A673 (cell line): ENCODE measurements at regions not wholly inside any gene's neighbourhood (a gene's known extent, or its start where the extent isn't known, plus 50 kb on each side); places are given as distances from the start of the nearest gene placed in this dataset.

ENCODE experiments used
- BruUV-seq: library from RNA; stranded (reverse); fragments of 400-500 nt; replicated peaks from 2 replicates; lab custom pipeline; 2021; lab: Mats Ljungman, UMichigan
- CTCF ChIA-PET: fragments of 300-600 bp; sonication (Branson Sonifier 250); formaldehyde crosslinking; loops from one replicate; lab custom pipeline; 2022; ENCODE audit warnings: antibody characterized with exemption; lab: Charles Lee
- POLR2A ChIA-PET: fragments of 300-600 bp; sonication (Branson Sonifier 250); formaldehyde crosslinking; loops from one replicate; lab custom pipeline; 2022; ENCODE audit warnings: antibody characterized with exemption; ENCODE audit not compliant: low non-redundant PET; lab: Charles Lee
- DNase-seq: peaks from one replicate; pipeline ENCODE4 v3.0.0-alpha.2; 2015; ENCODE audit warnings: low spot score
- H3K27ac ChIP-seq: fragments of 200-600 bp; sonication (generic); 2 replicates; pipeline ENCODE4 v1.5.1; 2016; ENCODE audit warnings: mixed run types, low read depth, mild to moderate bottlenecking, mixed read lengths, antibody characterized with exemption, low read length; ENCODE audit not compliant: poor library complexity, severe bottlenecking
- H3K27me3 ChIP-seq: fragments of 200-600 bp; sonication (generic); replicated peaks from 2 replicates; pipeline ENCODE4 v1.6.1; 2017; ENCODE audit warnings: mixed run types, low read depth, mild to moderate bottlenecking, mixed read lengths, antibody characterized with exemption, low read length; ENCODE audit not compliant: insufficient read depth, poor library complexity
- H3K36me3 ChIP-seq: fragments of 200-600 bp; sonication (generic); 2 replicates; pipeline ENCODE4 v1.6.1; 2016; ENCODE audit warnings: mixed run types, mild to moderate bottlenecking, mixed read lengths, antibody characterized with exemption, low read length; ENCODE audit not compliant: insufficient read depth, poor library complexity, severe bottlenecking
- H3K4me1 ChIP-seq: fragments of 200-600 bp; sonication (generic); 2 replicates; pipeline ENCODE4 v1.6.1; 2017; ENCODE audit warnings: mixed run types, mild to moderate bottlenecking, mixed read lengths, antibody characterized with exemption, low read length; ENCODE audit not compliant: insufficient read depth, poor library complexity, severe bottlenecking
- H3K4me3 ChIP-seq: fragments of 200-600 bp; sonication (generic); 2 replicates; pipeline ENCODE4 v1.5.1; 2016; ENCODE audit warnings: low read depth, mixed run types, mild to moderate bottlenecking, mixed read lengths, low read length; ENCODE audit not compliant: poor library complexity, severe bottlenecking
- H3K9me3 ChIP-seq: fragments of 200-600 bp; sonication (generic); 2 replicates; pipeline ENCODE4 v1.6.1; 2016; ENCODE audit warnings: mixed run types, low read depth, mild to moderate bottlenecking, mixed read lengths, antibody characterized with exemption, low read length; ENCODE audit not compliant: poor library complexity, severe bottlenecking
- CTCF ChIP-seq: fragments of 300-800, 200-600 bp; sonication (generic); conservative IDR thresholded peaks from 2 replicates; pipeline ENCODE4 v1.5.1; 2017; ENCODE audit warnings: low read depth, mild to moderate bottlenecking, antibody characterized with exemption, low read length, moderate library complexity, mixed read lengths
- EZH2 ChIP-seq: fragments of 200-600 bp; sonication (generic); IDR thresholded peaks from 2 replicates; pipeline ENCODE4 v1.6.1; 2017; ENCODE audit warnings: borderline replicate concordance, low read depth, mild to moderate bottlenecking, mixed read lengths, antibody characterized with exemption, low read length; ENCODE audit not compliant: poor library complexity, severe bottlenecking
- intact Hi-C: fragments of 100-400 bp; cut with micrococcal nuclease; formaldehyde crosslinking; loops from one replicate; pipeline ENCODE4 v1.10.0; 2022; ENCODE audit not compliant: unreplicated experiment

- TF ChIP-seq CTCF (no peak), EZH2 (no peak)
- BruUV-seq = no TSS peak
- ChIA-PET POLR2A (interaction anchor here (0.6 kb wide), 3 partner anchors 12 to 580 kb away, joined by 5 to 11 read pairs (median 10); no protein-coding TSS in a partner anchor), CTCF (interaction anchor here (0.6 to 0.7 kb wide), 2 partner anchors 62 to 274 kb away, joined by 6 to 8 read pairs; no protein-coding TSS in a partner anchor)
- no peak for DNase-seq
- no peaks in the 10 kb centered on the region for H3K9me3 ChIP-seq
- H3K4me3 ChIP-seq = no peak overlapping the region
- H3K4me1 ChIP-seq = peaks cover 26% of the 10 kb centered on the region
- no peak overlapping the region for H3K27ac ChIP-seq
- no peaks in the 10 kb centered on the region for H3K36me3 ChIP-seq
- no peaks in the 10 kb centered on the region for H3K27me3 ChIP-seq
- intact Hi-C loops = no loop called here
These were observed 594.0 kb upstream of the JAG1 start for GRCh38 chr20:11267762-11268335.

GRCh38 chr20:11270566-11270965 is 596.8 kb upstream of the JAG1 start:
- no TSS peak for BruUV-seq
- no peaks in the 10 kb centered on the region for H3K9me3 ChIP-seq
- DNase-seq = no peak
- ChIA-PET POLR2A (no interaction called here), CTCF (no interaction called here)
- H3K27me3 ChIP-seq = no peaks in the 10 kb centered on the region
- intact Hi-C loops = loop anchor here (5.0 to 10.0 kb wide), 5 partner anchors 63 to 1293 kb away; partner anchors contain the start of gene JAG1
- no peak overlapping the region for H3K27ac ChIP-seq
- peaks cover 39% of the 10 kb centered on the region for H3K4me1 ChIP-seq
- no peaks in the 10 kb centered on the region for H3K36me3 ChIP-seq
- H3K4me3 ChIP-seq = no peak overlapping the region
- no peak for TF ChIP-seq EZH2
- TF ChIP-seq CTCF = no peak

GRCh38 chr20:11271319-11271718 is 597.5 kb upstream of the JAG1 start:
- Histone ChIP-seq H3K4me3 (no peak overlapping the region), H3K27ac (no peak overlapping the region), H3K27me3 (no peaks in the 10 kb centered on the region), H3K9me3 (no peaks in the 10 kb centered on the region), H3K4me1 (peaks cover 39% of the 10 kb centered on the region), H3K36me3 (no peaks in the 10 kb centered on the region)
- intact Hi-C loops = loop anchor here (5.0 to 10.0 kb wide), 5 partner anchors 64 to 1294 kb away; partner anchors contain the start of gene JAG1
- ChIA-PET POLR2A (no interaction called here), CTCF (no interaction called here)
- TF ChIP-seq EZH2 (no peak), CTCF (no peak)
- DNase-seq = no peak
- no TSS peak for BruUV-seq
